Upper lobe of left lung (tissue), 6 donors: ENCODE measurements at regions not wholly inside any gene's neighbourhood (a gene's known extent, or its start where the extent isn't known, plus 50 kb on each side); places are given as distances from the start of the nearest gene placed in this dataset.

ENCODE experiments used
- ATAC-seq, 2 donors: fragments of 200-7000 bp; cut with Tn5 transposase; one replicate each; pipeline ENCODE4 v1.9.1; 2022; ENCODE audit warnings: mild to moderate bottlenecking in 2 of 2, moderate library complexity in 2 of 2; ENCODE audit not compliant: low FRiP score in 2 of 2
- DNase-seq, 2 donors: peaks; one replicate each; pipeline ENCODE4 v3.0.0-alpha.2; 2019 to 2020
- H3K27ac ChIP-seq, 4 donors: fragments of 200-600 bp; sonication (generic); one replicate each; pipeline ENCODE4 v1.5.1; 2016 to 2019
- H3K27me3 ChIP-seq, 4 donors: fragments of 200-600 bp; sonication (generic); one replicate each; pipeline ENCODE4 v1.5.1; 2017 to 2019
- H3K36me3 ChIP-seq, 4 donors: fragments of 200-600 bp; sonication (generic); one replicate each; pipeline ENCODE4 v1.5.1; 2016 to 2019
- H3K4me1 ChIP-seq, 4 donors: fragments of 200-600 bp; sonication (generic); one replicate each; pipeline ENCODE4 v1.5.1; 2018 to 2019
- H3K4me3 ChIP-seq, 4 donors: fragments of 200-600 bp; sonication (generic); one replicate each; pipeline ENCODE4 v1.5.1; 2017 to 2019; ENCODE audit warnings: mild to moderate bottlenecking in 2 of 4, moderate library complexity in 1 of 4
- H3K9me3 ChIP-seq, 4 donors: fragments of 200-600 bp; sonication (generic); one replicate each; pipeline ENCODE4 v1.5.1; 2018 to 2019
- EP300 ChIP-seq, 4 donors: sonication (generic); formaldehyde crosslinking; IDR thresholded peaks; one replicate each; pipeline ENCODE4 v1.5.1; 2017; ENCODE audit warnings: antibody characterized with exemption in 4 of 4, control low read depth in 2 of 4
- POLR2A ChIP-seq, 4 donors: fragments of 450-650 bp; IDR thresholded peaks; one replicate each; pipeline ENCODE4 v1.5.1; 2016 to 2017; ENCODE audit warnings: antibody characterized with exemption in 4 of 4, mild to moderate bottlenecking in 2 of 4
- POLR2AphosphoS5 ChIP-seq, 2 donors: sonication (generic); formaldehyde crosslinking; IDR thresholded peaks; one replicate each; pipeline ENCODE4 v1.5.1; 2017; ENCODE audit warnings: antibody characterized with exemption in 2 of 2
- WGBS, 2 donors: methylation state at CpG; one replicate each; pipeline ENCODE4 v1.1.5; 2017 to 2018; 5-methylcytosine and 5-hydroxymethylcytosine counted together
- TF ChIP-seq, protein P1 (sequence below), 6 experiments: fragments of 450-650 bp in 4 of 6; fragments of 200-600 bp in 2 of 6; sonication (generic) in 2 of 6; IDR thresholded peaks; one replicate each; pipeline ENCODE4 v1.5.1; 2016 to 2019; ENCODE audit warnings: antibody characterized with exemption in 6 of 6
- donor health status: DM: no; HTN: no; CAD: no; lungs with moderate emphysema.
- donor health status: DM: no; HTN: yes; CAD: no; lungs with severe emphysema.

DNA sequence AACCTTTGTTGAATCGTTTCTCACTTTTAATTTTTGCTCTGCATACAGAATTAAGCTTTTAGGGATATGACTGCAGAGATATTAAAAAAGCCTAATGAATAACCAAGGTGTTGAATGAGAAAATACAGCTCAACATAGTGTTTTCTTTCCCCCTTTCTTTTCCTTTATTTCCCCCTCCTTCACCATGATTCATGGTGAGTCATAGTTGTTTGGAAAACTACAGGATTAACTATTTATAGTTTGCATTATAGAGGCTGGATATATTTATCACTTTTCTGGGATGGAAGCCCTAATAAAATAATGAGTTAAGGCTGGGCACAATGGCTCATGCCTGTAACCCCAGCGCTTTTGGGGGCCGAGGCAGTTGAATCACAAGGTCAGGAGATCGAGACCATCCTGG, 115.0 kb downstream of the DNAJB9 start:
- DNase-seq (no peak), ATAC-seq (no peak)
- H3K4me3 ChIP-seq: no peak overlapping the region
- no peaks in the 10 kb centered on the region for H3K27me3 ChIP-seq
- H3K4me1 ChIP-seq: no peaks in the 10 kb centered on the region
- H3K27ac ChIP-seq: no peak overlapping the region
- WGBS, 2 donors: 83 to 91% methylated on average over 4 of the region's 4 CpGs
- H3K9me3 ChIP-seq: no peaks in the 10 kb centered on the region
- no peaks in the 10 kb centered on the region for H3K36me3 ChIP-seq
- TF ChIP-seq, protein P1, sequence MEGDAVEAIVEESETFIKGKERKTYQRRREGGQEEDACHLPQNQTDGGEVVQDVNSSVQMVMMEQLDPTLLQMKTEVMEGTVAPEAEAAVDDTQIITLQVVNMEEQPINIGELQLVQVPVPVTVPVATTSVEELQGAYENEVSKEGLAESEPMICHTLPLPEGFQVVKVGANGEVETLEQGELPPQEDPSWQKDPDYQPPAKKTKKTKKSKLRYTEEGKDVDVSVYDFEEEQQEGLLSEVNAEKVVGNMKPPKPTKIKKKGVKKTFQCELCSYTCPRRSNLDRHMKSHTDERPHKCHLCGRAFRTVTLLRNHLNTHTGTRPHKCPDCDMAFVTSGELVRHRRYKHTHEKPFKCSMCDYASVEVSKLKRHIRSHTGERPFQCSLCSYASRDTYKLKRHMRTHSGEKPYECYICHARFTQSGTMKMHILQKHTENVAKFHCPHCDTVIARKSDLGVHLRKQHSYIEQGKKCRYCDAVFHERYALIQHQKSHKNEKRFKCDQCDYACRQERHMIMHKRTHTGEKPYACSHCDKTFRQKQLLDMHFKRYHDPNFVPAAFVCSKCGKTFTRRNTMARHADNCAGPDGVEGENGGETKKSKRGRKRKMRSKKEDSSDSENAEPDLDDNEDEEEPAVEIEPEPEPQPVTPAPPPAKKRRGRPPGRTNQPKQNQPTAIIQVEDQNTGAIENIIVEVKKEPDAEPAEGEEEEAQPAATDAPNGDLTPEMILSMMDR (IDR thresholded peaks at IDR 0.05): no peak
- TF ChIP-seq EP300 (IDR thresholded peaks at IDR 0.05) (no peak), POLR2A (IDR thresholded peaks at IDR 0.05) (no peak), POLR2AphosphoS5 (IDR thresholded peaks at IDR 0.05) (no peak)

DNA sequence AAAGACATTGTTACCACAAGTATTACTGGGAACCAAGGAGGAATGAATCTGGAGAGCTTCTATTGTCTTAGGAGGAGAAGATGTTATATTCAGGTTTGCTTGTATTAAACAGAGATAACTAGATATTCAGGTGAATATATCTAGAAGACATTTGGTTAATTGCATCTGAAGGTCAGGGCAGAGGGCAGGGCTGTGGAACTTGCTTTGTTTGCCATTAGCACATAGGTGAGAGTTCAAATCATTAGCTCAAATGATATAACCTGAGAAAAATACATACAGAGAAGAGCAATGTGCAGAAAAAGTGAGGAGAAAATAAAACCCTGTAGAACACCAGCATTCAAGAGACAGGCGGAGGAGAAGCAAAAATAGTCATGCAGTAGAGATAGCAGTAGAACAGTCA, 116.8 kb downstream of the DNAJB9 start:
- DNase-seq (no peak), ATAC-seq (no peak)
- no peaks in the 10 kb centered on the region for H3K4me1 ChIP-seq
- peaks cover 0 to 2% (median 0%) of the 10 kb centered on the region in 4 donors for H3K9me3 ChIP-seq
- H3K4me3 ChIP-seq: no peak overlapping the region
- no peaks in the 10 kb centered on the region for H3K27me3 ChIP-seq
- TF ChIP-seq POLR2AphosphoS5 (IDR thresholded peaks at IDR 0.05): no peak
- no peak for TF ChIP-seq EP300 (IDR thresholded peaks at IDR 0.05)
- TF ChIP-seq POLR2A (IDR thresholded peaks at IDR 0.05): no peak
- TF ChIP-seq, protein P1 (IDR thresholded peaks at IDR 0.05): no peak
- H3K36me3 ChIP-seq: no peaks in the 10 kb centered on the region
- no peak overlapping the region for H3K27ac ChIP-seq
- 80 to 81% methylated on average over 1 of the region's 1 CpG for whole genome bisulfite sequencing, 2 donors

DNA sequence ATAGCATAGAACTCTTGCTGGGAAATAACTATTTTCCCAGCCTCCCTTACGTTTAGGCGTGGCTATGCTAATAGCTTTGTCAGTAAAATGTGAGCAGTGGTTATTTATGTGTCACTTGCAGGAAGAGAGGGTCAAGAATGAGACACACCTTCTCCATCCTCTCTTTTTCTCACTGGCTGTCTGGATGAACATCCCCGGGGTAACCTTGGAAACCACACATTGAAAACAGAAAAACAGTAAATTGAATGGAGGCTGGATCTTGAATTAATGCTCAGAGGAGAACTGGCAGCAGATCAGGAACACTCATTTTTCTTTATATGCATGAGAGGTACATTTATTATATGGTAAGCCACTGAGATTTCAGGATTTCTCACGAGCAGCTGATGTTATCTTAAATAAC, 127.6 kb downstream of the DNAJB9 start:
- Histone ChIP-seq H3K4me1 (no peaks in the 10 kb centered on the region), H3K27me3 (no peaks in the 10 kb centered on the region), H3K4me3 (no peak overlapping the region), H3K36me3 (no peaks in the 10 kb centered on the region), H3K9me3 (no peaks in the 10 kb centered on the region), H3K27ac (no peak overlapping the region)
- TF ChIP-seq, protein P1 (IDR thresholded peaks at IDR 0.05): no peak
- no peak for TF ChIP-seq EP300 (IDR thresholded peaks at IDR 0.05)
- TF ChIP-seq POLR2AphosphoS5 (IDR thresholded peaks at IDR 0.05): no peak
- no peak for TF ChIP-seq POLR2A (IDR thresholded peaks at IDR 0.05)
- WGBS, 2 donors: 57 to 74% methylated on average over 4 of the region's 4 CpGs
- DNase-seq (no peak), ATAC-seq (no peak)

DNA sequence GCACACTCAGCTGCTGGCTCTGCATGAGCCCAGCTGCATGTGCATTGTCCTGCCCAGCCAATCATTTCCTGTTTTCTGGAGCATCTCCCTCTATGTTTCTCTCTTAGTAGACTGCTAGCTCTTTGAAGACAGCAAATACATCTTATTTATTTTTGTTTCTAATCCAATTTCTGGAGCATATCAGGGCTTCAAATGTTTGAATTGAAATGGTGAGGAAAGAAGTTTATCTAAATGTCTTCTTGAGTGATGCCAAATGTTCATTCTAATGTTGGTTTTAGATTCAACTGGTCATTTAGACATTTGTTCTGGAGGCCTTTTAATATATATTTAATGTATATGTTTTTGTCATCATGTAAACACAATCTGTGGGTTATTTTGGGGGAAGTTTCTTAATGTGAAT, 141.9 kb downstream of the DNAJB9 start:
- Histone ChIP-seq H3K4me3 (no peak overlapping the region), H3K9me3 (no peaks in the 10 kb centered on the region), H3K36me3 (no peaks in the 10 kb centered on the region), H3K27ac (no peak overlapping the region), H3K27me3 (no peaks in the 10 kb centered on the region), H3K4me1 (no peaks in the 10 kb centered on the region)
- ATAC-seq (no peak), DNase-seq (no peak)
- TF ChIP-seq, protein P1 (IDR thresholded peaks at IDR 0.05): no peak
- no peak for TF ChIP-seq POLR2A (IDR thresholded peaks at IDR 0.05)
- no peak for TF ChIP-seq EP300 (IDR thresholded peaks at IDR 0.05)
- TF ChIP-seq POLR2AphosphoS5 (IDR thresholded peaks at IDR 0.05): no peak

DNA sequence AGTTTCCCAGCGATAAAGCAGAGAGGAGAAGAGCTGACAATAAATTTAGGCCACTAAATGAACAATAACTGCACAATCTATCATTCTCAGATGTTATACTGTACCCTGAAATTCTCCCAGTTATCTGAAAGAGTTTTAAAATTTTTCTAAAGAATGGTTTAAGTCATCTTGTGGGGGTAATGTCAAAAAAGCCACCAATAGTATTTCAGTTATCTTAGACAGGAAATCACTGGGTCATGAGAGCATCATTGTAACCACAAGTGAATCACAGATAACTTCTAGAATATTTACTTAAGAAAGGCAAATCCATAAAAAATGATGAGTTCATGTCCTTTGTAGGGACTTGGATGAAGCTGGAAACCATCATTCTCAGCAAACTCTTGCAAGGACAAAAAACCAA, 147.1 kb downstream of the DNAJB9 start:
- ATAC-seq (no peak), DNase-seq (no peak)
- Histone ChIP-seq H3K4me3 (no peak overlapping the region), H3K9me3 (no peaks in the 10 kb centered on the region), H3K27me3 (no peaks in the 10 kb centered on the region), H3K27ac (no peak overlapping the region), H3K36me3 (no peaks in the 10 kb centered on the region), H3K4me1 (no peaks in the 10 kb centered on the region)
- TF ChIP-seq POLR2AphosphoS5 (IDR thresholded peaks at IDR 0.05): no peak
- TF ChIP-seq, protein P1 (IDR thresholded peaks at IDR 0.05): no peak
- no peak for TF ChIP-seq POLR2A (IDR thresholded peaks at IDR 0.05)
- no peak for TF ChIP-seq EP300 (IDR thresholded peaks at IDR 0.05)
- 43 to 69% methylated on average over 1 of the region's 1 CpG for WGBS, 2 donors
